Heart left ventricle (tissue), 13 donors: ENCODE measurements at regions not wholly inside any gene's neighbourhood (a gene's known extent, or its start where the extent isn't known, plus 50 kb on each side); places are given as distances from the start of the nearest gene placed in this dataset.

Experiments
- POLR2A ChIP-seq, 2 donors: fragments of 450-650 bp; IDR thresholded peaks; one replicate each; pipeline ENCODE4 v1.6.1; 2017; ENCODE audit warnings: antibody characterized with exemption in 2 of 2, mild to moderate bottlenecking in 2 of 2, moderate library complexity in 2 of 2
- TF ChIP-seq, protein P1 (sequence below), 12 donors: fragments of 200-600 bp; sonication (generic) in 4 of 12; IDR thresholded peaks; one replicate each; pipeline versions ENCODE4 v1.5.0 to v1.8.0; 2018 to 2022; ENCODE audit warnings: antibody characterized with exemption in 12 of 12, mild to moderate bottlenecking in 5 of 12
- donor health status: ischemic (EF 13 %, LVEDD 7.1; RV severe dilation, severe dysfunction).
- donor health status: DM: no; HTN: yes; CAD: no.
- donor health status: DM: no; HTN: no; CAD: no.
- donor health status: ischemic (EF 25% LVEDD 6.9; RV normal size, moderate dysfunction).
- donor health status: ischemic (EF 25% LVEDD 5.7; RV mildly dilated, moderate dysfunction).
- donor health status: ischemic (EF 35%, LVEDD 5.7; RV mildly dilated, moderate dysfunction).
- donor health status: nonischemic (EF 11% LVEDD 7.7; RV severe dilation, severe dysfunction).
- donor health status: DM: yes; HTN: yes; CAD: no.
- donor health status: PGD.
- donor health status: ischemic (EF 29% LVEDD 5.4; RV normal size, mild dysfunction).
- donor health status: nonischemic (EF 23%, LVEDD 6.1; RV moderate dilation, normal function).

DNA sequence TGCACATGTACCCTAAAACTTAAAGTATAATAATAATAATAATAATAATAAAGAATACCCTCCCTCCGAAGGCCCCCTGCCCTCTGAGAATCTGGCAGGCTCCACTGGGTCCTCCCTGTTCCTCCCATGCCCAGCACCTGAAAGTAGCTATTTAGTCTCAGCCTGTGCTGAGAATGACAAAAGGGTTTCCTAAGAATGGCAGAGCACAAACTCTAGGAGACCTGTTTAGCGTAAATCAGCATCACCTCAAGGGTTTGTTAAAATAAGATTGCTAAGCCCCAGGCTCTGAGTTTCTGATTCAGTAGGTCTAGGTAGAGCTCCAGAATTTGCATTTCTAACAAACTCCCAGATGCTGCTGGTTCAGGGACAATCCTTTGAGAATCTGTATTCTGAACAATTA lies 606.8 kb upstream of the CDH11 start:
- TF ChIP-seq, protein P1, sequence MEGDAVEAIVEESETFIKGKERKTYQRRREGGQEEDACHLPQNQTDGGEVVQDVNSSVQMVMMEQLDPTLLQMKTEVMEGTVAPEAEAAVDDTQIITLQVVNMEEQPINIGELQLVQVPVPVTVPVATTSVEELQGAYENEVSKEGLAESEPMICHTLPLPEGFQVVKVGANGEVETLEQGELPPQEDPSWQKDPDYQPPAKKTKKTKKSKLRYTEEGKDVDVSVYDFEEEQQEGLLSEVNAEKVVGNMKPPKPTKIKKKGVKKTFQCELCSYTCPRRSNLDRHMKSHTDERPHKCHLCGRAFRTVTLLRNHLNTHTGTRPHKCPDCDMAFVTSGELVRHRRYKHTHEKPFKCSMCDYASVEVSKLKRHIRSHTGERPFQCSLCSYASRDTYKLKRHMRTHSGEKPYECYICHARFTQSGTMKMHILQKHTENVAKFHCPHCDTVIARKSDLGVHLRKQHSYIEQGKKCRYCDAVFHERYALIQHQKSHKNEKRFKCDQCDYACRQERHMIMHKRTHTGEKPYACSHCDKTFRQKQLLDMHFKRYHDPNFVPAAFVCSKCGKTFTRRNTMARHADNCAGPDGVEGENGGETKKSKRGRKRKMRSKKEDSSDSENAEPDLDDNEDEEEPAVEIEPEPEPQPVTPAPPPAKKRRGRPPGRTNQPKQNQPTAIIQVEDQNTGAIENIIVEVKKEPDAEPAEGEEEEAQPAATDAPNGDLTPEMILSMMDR (IDR thresholded peaks at IDR 0.05), result no peak
- TF ChIP-seq POLR2A (IDR thresholded peaks at IDR 0.05), result no peak
